ENCODE measurements at regions not wholly inside any gene's neighbourhood (a gene's known extent, or its start where the extent isn't known, plus 50 kb on each side); places are given as distances from the start of the nearest gene placed in this dataset.

- no peak for TF ChIP-seq CTCF (IDR thresholded peaks at IDR 0.05)
- TF ChIP-seq POLR2A (IDR thresholded peaks at IDR 0.05) = no peak
These were observed 297.3 kb downstream of the INSC start for GRCh38 chr11:15412054-15412453.

All from right lobe of liver (tissue), 4 donors.